ENCODE measurements at regions not wholly inside any gene's neighbourhood (a gene's known extent, or its start where the extent isn't known, plus 50 kb on each side); places are given as distances from the start of the nearest gene placed in this dataset.

DNA sequence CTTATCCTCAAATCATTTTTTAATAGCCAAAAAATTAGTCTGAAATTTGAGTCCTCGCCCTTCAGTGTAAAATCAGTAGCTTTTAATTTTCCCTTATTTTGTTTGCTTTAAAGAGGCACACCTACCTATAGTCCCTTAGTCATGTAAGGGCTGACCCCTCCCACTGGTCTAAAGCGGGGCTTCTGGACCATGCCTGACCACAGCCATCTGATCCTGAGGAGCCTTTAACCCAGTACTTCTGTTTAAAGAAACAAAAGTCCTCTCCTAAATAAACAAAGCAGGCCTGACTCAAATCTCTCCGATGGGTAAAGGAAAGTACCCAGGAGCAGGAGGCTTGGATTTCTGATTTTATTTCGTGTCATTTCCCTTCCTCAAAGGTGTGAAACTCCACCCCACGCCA, 92.0 kb upstream of the CCL2 start:
- intact Hi-C loops (cut with DNase I), result loop anchor here in 1 of 4 donors (5.0 kb wide), 1 partner anchor 51 kb away; no protein-coding TSS in a partner anchor
- DNase-seq, result no peak
- no peaks in the 10 kb centered on the region for H3K36me3 ChIP-seq
- no peak overlapping the region for H3K27ac ChIP-seq
- H3K4me1 ChIP-seq (ENCODE audit: insufficient read depth), result no peaks in the 10 kb centered on the region
- TF ChIP-seq POLR2A (IDR thresholded peaks at IDR 0.05), result no peak
- no peaks in the 10 kb centered on the region for H3K27me3 ChIP-seq
- 34 to 42% (median 40%) methylated on average over 5 of the region's 5 CpGs for WGBS, 3 donors
- H3K4me3 ChIP-seq, result no peak overlapping the region
- no peaks in the 10 kb centered on the region for H3K9me3 ChIP-seq

- 11 to 14% (median 13%) methylated on average over 6 of the region's 6 CpGs for WGBS, 3 donors
- no peaks in the 10 kb centered on the region for H3K27me3 ChIP-seq
Observed at GRCh38 chr17:34163646-34164045, 91.4 kb upstream of the CCL2 start.

GRCh38 chr17:34164837-34165236, 90.2 kb upstream of the CCL2 start:
- H3K27me3 ChIP-seq, result no peaks in the 10 kb centered on the region
- H3K27ac ChIP-seq, result no peak overlapping the region
- no peaks in the 10 kb centered on the region for H3K4me1 ChIP-seq (ENCODE audit: insufficient read depth)
- intact Hi-C loops (cut with DNase I), result loop anchor here in 1 of 4 donors (5.0 kb wide), 1 partner anchor 53 kb away; no protein-coding TSS in a partner anchor
- H3K4me3 ChIP-seq, result no peak overlapping the region
- no peak for DNase-seq
- WGBS, 3 donors, result 60 to 66% (median 61%) methylated on average over 4 of the region's 4 CpGs
- no peaks in the 10 kb centered on the region for H3K36me3 ChIP-seq
- no peaks in the 10 kb centered on the region for H3K9me3 ChIP-seq
- no peak for TF ChIP-seq CTCF (IDR thresholded peaks at IDR 0.05)
- TF ChIP-seq EP300 (IDR thresholded peaks at IDR 0.05), result no peak
- no peak for TF ChIP-seq POLR2A (IDR thresholded peaks at IDR 0.05)

More at GRCh38 chr17:34163646-34164045, 91.4 kb upstream of the CCL2 start:
- H3K9me3 ChIP-seq, result no peaks in the 10 kb centered on the region
- H3K4me3 ChIP-seq, result no peak overlapping the region
- no peak overlapping the region for H3K27ac ChIP-seq
- no peak for TF ChIP-seq POLR2A (IDR thresholded peaks at IDR 0.05)
- TF ChIP-seq EP300 (IDR thresholded peaks at IDR 0.05), result no peak
- no peak for TF ChIP-seq CTCF (IDR thresholded peaks at IDR 0.05)
- intact Hi-C loops (cut with DNase I), result loop anchor here in 1 of 4 donors (5.0 kb wide), 1 partner anchor 51 kb away; no protein-coding TSS in a partner anchor
- no peak for DNase-seq
- H3K36me3 ChIP-seq, result no peaks in the 10 kb centered on the region
- no peaks in the 10 kb centered on the region for H3K4me1 ChIP-seq (ENCODE audit: insufficient read depth)

- no peak overlapping the region for H3K4me3 ChIP-seq
- intact Hi-C loops (cut with DNase I), result no loop called here
- TF ChIP-seq CTCF (IDR thresholded peaks at IDR 0.05), result no peak
- H3K27me3 ChIP-seq, result no peaks in the 10 kb centered on the region
- H3K9me3 ChIP-seq, result no peaks in the 10 kb centered on the region
- no peak overlapping the region for H3K27ac ChIP-seq
- no peaks in the 10 kb centered on the region for H3K36me3 ChIP-seq
- DNase-seq, result no peak
- H3K4me1 ChIP-seq (ENCODE audit: insufficient read depth), result no peaks in the 10 kb centered on the region
Observed at GRCh38 chr17:34166352-34166751, 88.7 kb upstream of the CCL2 start.

GRCh38 chr17:34167354-34167753, 87.7 kb upstream of the CCL2 start:
- DNase-seq, result no peak
- TF ChIP-seq CTCF (IDR thresholded peaks at IDR 0.05), result no peak
- no peaks in the 10 kb centered on the region for H3K36me3 ChIP-seq
- no peak overlapping the region for H3K4me3 ChIP-seq
- H3K9me3 ChIP-seq, result no peaks in the 10 kb centered on the region
- no peak overlapping the region for H3K27ac ChIP-seq
- intact Hi-C loops (cut with DNase I), result no loop called here
- no peaks in the 10 kb centered on the region for H3K4me1 ChIP-seq (ENCODE audit: insufficient read depth)
- 35 to 54% (median 48%) methylated on average over 5 of the region's 5 CpGs for WGBS, 3 donors
- no peaks in the 10 kb centered on the region for H3K27me3 ChIP-seq
